ENCODE measurements at regions not wholly inside any gene's neighbourhood (a gene's known extent, or its start where the extent isn't known, plus 50 kb on each side); places are given as distances from the start of the nearest gene placed in this dataset.

DNA sequence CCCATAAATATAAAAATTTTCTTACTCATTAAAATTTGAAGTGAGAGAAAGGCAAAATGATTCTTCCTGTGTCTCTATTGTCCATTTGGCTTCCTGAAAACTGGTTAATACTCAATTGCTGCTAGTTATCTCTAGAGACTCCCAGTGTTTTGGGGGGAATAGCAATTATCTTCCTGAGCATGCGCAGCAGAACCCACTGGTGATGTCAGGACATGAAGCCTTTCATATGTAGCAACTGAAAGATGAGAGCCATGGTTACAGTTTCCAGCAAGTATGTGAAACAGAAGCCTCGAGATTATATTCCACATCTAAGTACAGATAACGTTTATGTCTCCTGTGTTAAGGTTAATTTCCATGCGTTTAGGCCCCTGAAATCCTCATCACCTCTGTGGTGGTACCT, 254.3 kb upstream of the FIGN start:
- H3K27me3 ChIP-seq (ENCODE audit: control insufficient read depth, insufficient read depth, low read length): no peaks in the 10 kb centered on the region
- TF ChIP-seq, protein P1, sequence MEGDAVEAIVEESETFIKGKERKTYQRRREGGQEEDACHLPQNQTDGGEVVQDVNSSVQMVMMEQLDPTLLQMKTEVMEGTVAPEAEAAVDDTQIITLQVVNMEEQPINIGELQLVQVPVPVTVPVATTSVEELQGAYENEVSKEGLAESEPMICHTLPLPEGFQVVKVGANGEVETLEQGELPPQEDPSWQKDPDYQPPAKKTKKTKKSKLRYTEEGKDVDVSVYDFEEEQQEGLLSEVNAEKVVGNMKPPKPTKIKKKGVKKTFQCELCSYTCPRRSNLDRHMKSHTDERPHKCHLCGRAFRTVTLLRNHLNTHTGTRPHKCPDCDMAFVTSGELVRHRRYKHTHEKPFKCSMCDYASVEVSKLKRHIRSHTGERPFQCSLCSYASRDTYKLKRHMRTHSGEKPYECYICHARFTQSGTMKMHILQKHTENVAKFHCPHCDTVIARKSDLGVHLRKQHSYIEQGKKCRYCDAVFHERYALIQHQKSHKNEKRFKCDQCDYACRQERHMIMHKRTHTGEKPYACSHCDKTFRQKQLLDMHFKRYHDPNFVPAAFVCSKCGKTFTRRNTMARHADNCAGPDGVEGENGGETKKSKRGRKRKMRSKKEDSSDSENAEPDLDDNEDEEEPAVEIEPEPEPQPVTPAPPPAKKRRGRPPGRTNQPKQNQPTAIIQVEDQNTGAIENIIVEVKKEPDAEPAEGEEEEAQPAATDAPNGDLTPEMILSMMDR (IDR thresholded peaks at IDR 0.05; ENCODE audit: low read depth, low read length): no peak
- ChIA-PET POLR2A (no interaction called here), CTCF (no interaction called here)
- DNase-seq (ENCODE audit: low read depth, low spot score): no peak
- H3K27ac ChIP-seq (ENCODE audit: low read depth, low read length): no peak overlapping the region
- H3K9me3 ChIP-seq (ENCODE audit: control insufficient read depth, insufficient read depth, low read length): no peaks in the 10 kb centered on the region
- no peak overlapping the region for H3K4me3 ChIP-seq (ENCODE audit: low read depth, low read length)

DNA sequence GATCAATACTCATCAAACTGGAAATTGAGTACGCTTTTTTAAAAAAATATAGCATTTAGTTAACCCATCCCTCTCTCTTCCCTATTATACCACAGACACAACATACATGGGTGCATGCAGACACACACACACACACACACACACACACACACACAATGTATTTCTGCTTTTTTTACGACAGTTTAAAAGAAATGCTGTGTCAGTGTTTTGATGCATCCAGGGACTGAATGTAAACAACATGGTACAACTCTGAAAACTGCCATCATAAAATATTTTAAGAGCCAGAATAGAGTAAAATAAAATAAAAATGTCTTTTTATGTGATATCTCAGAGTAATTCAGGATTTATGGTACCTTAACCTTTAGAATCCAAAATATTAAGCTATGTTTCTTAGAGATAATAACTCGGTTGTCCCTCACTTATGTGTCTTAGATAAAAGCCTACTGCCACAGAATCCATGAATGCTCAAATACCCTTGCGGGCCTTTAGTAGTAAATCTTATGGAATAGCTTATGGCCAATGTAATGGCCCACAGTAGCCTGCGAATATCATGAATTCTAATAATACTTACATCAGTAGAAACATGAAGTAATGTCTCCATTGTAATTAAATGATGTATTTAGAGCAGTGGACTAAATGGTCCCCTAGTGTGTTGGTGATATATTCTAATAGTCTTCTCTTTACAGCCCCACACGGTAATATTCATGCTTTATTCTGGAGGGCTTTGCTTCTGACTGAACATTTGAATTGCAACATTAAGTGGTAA, 251.6 kb upstream of the FIGN start:
- H3K4me3 ChIP-seq (ENCODE audit: low read depth, low read length): no peak overlapping the region
- H3K27ac ChIP-seq (ENCODE audit: low read depth, low read length): no peak overlapping the region
- POLR2A ChIA-PET: no interaction called here
- TF ChIP-seq, protein P1 (IDR thresholded peaks at IDR 0.05; ENCODE audit: low read depth, low read length): no peak
- CTCF ChIA-PET: no interaction called here
- H3K9me3 ChIP-seq (ENCODE audit: control insufficient read depth, insufficient read depth, low read length): no peaks in the 10 kb centered on the region
- no peaks in the 10 kb centered on the region for H3K27me3 ChIP-seq (ENCODE audit: control insufficient read depth, insufficient read depth, low read length)
- DNase-seq (ENCODE audit: low read depth, low spot score): no peak

DNA sequence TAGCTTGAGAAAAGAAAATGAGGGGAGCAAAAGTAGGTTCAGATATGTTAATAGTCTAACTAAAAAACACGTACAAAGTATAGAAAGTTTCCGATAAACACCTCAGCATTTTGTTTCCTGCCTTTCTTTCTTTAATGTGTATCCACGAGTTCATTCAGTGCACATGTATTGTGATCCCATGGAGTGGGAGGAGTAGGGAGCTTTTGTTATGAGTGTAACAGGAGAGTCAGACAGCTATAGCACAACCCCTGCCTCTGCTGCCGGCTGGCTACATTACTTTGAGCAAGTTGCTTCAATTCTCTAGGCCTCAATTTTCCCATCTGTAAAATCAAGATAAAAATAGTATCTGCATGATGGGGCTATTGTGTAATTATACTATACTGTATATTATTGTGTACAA, 249.2 kb upstream of the FIGN start:
- no peak overlapping the region for H3K27ac ChIP-seq (ENCODE audit: low read depth, low read length)
- TF ChIP-seq, protein P1 (IDR thresholded peaks at IDR 0.05; ENCODE audit: low read depth, low read length): no peak
- ChIA-PET CTCF (interaction anchor here (0.6 kb wide), 1 partner anchor 380 kb away, joined by 3 read pairs; no protein-coding TSS in a partner anchor), POLR2A (no interaction called here)
- DNase-seq (ENCODE audit: low read depth, low spot score): no peak
- H3K4me3 ChIP-seq (ENCODE audit: low read depth, low read length): no peak overlapping the region
- H3K9me3 ChIP-seq (ENCODE audit: control insufficient read depth, insufficient read depth, low read length): no peaks in the 10 kb centered on the region
- no peaks in the 10 kb centered on the region for H3K27me3 ChIP-seq (ENCODE audit: control insufficient read depth, insufficient read depth, low read length)

DNA sequence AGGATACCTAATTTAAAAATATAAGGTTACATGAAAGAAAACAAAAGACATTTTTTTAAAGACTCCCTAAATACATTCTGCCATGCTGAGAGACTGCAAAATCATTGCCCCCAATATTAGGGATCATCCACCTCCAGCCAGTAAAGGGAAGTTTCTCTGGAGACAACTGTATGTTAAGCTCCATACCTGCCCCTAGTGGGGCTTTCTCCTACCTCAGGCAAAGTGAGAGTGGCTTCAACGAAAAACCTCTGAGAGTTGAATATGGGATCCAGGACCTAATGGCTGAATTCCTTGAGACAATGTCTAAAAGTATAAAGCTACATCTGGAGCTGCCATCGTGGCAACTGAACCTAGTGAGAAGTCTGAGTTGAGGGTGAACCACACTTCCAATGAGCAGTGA, 248.1 kb upstream of the FIGN start:
- TF ChIP-seq, protein P1 (IDR thresholded peaks at IDR 0.05; ENCODE audit: low read depth, low read length): no peak
- POLR2A ChIA-PET: no interaction called here
- no peak for DNase-seq (ENCODE audit: low read depth, low spot score)
- no peak overlapping the region for H3K4me3 ChIP-seq (ENCODE audit: low read depth, low read length)
- H3K27me3 ChIP-seq (ENCODE audit: control insufficient read depth, insufficient read depth, low read length): no peaks in the 10 kb centered on the region
- no peak overlapping the region for H3K27ac ChIP-seq (ENCODE audit: low read depth, low read length)
- no peaks in the 10 kb centered on the region for H3K9me3 ChIP-seq (ENCODE audit: control insufficient read depth, insufficient read depth, low read length)
- CTCF ChIA-PET: interaction anchor here (0.6 kb wide), 1 partner anchor 28 kb away, joined by 7 read pairs; no protein-coding TSS in a partner anchor

DNA sequence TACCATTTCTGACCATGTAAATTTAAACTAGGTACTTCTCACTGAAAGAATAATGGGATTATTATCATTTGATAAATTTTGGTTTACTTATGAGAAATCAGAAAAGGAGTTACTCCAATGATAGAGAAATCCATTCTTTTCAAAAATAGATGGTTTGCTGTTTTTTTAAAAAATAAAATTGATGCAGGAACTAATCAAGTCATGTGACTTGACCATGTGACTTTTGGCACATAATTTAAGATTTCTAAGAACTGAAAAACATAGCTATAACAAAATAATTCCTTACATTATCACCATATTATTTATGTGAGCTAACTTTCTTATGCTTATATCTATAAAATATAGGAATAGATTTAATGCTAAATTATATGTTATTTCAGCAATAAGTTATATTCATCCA, 247.1 kb upstream of the FIGN start:
- DNase-seq (ENCODE audit: low read depth, low spot score): no peak
- Histone ChIP-seq H3K4me3 (ENCODE audit: low read depth, low read length) (no peak overlapping the region), H3K27me3 (ENCODE audit: control insufficient read depth, insufficient read depth, low read length) (no peaks in the 10 kb centered on the region), H3K9me3 (ENCODE audit: control insufficient read depth, insufficient read depth, low read length) (no peaks in the 10 kb centered on the region), H3K27ac (ENCODE audit: low read depth, low read length) (no peak overlapping the region)
- TF ChIP-seq, protein P1 (IDR thresholded peaks at IDR 0.05; ENCODE audit: low read depth, low read length): no peak
- CTCF ChIA-PET: no interaction called here
- POLR2A ChIA-PET: no interaction called here
